GM12873 (cell line): ENCODE measurements at regions not wholly inside any gene's neighbourhood (a gene's known extent, or its start where the extent isn't known, plus 50 kb on each side); places are given as distances from the start of the nearest gene placed in this dataset.

Experiments used
- TF ChIP-seq, protein P1 (sequence below): IDR thresholded peaks from 2 replicates; pipeline ENCODE4 v1.5.1; 2012; ENCODE audit warnings: low read depth, mild to moderate bottlenecking, moderate library complexity, low read length, control low read depth; ENCODE audit not compliant: insufficient read depth; ENCODE audit errors: missing control alignments

DNA sequence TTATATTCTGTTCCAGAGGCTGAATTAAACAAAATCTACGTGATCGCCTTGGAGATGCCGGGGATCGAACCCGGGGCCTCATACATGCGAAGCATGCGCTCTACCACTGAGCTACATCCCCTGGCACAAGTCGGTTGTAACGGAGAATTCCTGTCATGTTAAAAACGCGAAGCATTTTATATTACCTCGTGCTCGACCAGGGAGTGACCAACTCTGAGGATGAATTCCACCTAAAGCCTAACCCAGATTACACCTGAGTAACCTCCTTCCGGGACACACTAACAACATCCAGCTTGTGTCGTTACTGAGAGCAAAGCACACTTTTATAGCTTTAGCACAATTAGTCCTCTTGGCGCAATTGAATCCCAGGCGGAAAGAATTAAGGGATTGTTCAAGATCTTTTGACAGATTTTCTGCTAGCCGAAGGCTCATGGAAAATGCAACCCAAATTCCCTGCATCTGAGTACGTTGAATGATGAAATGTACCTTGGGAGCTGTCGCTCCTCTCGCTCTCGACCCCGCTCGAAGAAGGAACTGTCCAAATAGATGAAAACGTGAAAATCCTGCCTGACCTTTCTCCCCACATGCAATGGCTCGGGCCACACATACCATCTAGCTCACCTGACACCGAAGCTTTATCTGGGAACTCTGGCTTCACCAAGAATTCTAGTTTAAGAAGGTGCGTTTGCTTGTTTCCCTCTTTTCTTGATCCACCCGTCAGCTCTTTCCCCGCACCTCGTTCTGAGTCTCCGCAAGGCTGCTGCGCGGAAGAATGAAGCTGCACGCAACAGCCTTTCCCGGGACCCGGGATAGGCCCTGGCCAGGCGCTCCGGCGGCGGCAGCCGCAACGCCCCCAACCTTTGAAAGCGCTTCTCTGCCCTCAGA lies 148.3 kb downstream of the GPX5 start:
- TF ChIP-seq, protein P1, sequence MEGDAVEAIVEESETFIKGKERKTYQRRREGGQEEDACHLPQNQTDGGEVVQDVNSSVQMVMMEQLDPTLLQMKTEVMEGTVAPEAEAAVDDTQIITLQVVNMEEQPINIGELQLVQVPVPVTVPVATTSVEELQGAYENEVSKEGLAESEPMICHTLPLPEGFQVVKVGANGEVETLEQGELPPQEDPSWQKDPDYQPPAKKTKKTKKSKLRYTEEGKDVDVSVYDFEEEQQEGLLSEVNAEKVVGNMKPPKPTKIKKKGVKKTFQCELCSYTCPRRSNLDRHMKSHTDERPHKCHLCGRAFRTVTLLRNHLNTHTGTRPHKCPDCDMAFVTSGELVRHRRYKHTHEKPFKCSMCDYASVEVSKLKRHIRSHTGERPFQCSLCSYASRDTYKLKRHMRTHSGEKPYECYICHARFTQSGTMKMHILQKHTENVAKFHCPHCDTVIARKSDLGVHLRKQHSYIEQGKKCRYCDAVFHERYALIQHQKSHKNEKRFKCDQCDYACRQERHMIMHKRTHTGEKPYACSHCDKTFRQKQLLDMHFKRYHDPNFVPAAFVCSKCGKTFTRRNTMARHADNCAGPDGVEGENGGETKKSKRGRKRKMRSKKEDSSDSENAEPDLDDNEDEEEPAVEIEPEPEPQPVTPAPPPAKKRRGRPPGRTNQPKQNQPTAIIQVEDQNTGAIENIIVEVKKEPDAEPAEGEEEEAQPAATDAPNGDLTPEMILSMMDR, result no peak

DNA sequence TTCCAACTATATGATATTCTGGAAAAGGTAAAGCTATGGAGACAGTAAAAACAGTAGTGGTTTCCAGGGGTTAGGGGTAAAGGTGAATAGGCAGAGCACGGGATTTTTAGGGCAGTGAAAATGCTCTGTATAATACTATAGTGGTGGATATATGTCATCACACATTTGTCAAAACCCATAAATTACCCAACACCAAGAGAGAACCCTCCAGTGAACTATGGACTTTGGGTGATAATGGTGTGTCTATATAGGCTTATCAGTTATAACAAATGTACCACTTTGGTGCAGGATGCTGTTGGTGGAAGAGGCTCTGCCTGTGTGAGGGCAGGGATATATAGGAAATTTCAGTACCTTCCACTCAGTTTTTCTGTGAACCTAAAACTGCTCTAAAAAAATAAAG lies 149.9 kb downstream of the GPX5 start:
- TF ChIP-seq, protein P1, result no peak

GRCh38 chr6:28682542-28682941 lies 156.9 kb downstream of the GPX5 start:
- TF ChIP-seq, protein P1, result no peak

- TF ChIP-seq, protein P1, result peak; percentile 62
Measured at GRCh38 chr6:28683945-28684538, 158.4 kb downstream of the GPX5 start.

DNA sequence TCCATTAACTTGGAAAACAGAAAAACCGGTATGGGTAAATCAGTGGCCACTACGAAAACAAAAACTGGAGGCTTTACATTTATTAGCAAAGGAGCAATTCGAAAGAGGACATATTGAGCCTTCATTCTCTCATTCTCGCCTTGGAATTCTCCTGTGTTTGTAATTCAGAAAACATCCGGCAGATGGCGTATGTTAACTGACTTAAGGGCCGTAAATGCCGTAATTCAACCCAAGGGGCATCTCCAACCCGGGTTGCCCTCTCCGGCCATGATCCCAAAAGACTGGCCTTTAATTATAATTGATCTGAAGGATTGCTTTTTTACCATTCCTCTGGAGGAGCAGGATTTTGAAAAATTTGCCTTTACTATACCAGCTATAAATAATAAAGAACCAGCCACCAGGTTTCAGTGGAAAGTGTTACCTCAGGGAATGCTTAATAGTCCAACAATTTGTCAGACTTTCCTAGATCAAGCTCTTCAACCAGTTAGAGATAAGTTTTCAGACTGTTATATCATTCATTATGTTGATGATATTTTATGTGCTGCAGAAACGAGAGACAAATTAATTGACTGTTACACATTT lies 160.9 kb downstream of the GPX5 start:
- TF ChIP-seq, protein P1, result peak; percentile 59

DNA sequence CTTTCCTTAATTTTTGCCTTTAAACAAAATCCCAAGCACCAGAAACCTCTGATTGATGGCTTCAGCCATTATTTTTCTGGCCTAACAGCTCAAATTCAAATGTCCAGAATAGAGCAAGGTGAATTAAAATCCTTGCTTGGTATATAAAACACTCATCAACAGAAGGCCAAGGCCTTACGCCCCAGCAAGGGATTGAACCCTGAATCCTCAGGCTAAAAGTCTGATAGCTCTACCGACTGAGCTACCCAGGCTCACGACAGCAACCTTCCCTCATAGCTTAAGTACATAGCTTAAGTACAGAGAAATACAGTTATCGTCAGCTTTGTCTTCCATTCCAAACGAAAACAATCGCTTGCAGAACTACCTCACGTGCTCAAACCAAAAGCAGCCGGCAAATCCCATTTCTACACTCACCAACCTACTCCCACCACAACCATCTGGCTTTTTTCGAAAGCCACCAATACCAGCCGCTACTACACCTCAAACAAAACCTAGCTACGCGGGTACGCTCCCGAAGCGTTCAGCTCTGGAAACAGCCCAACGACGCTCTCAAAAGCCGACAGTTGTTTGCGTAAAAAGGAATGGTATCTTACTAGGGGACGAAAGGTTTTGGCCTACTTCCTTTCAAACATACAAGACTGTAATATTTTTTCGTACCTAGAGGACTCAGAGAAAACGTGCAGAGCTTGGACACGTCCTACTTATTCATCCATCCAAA lies 167.5 kb downstream of the GPX5 start:
- TF ChIP-seq, protein P1, result no peak

DNA sequence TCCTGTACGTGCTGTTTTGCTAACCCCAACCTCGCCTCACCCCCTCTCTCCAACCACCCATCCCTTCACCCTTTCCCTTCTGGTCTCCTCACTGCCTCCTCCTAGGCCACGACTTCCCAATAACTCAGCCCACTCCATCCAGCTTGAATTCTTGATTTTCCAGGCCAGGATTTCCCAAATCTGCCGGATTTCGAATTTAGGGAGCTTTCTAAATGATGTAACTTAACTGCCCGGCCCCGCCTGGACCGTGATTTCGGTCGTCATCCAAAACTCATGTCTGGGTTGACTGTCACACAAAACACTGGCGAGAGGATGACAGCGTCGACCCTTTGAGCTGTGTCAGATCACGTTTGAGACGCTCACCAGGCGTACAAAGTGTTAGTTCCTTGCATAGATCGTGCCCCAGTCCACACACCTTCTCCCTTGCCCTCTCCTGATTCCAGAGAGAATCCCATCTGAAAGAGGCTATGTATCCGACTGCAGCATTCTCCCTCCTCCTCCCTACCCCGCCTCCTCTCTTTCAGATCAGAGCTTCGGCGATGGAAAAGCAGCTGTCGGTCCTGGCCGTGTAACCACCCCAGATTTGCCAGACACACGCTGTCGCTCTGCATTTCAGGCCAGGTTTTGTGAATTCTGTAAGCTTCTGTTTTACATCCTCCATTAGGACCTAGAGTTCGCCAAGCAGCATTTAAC lies 168.2 kb downstream of the GPX5 start:
- TF ChIP-seq, protein P1, result no peak
